Left renal cortex interstitium (tissue), 4 donors: ENCODE measurements at regions not wholly inside any gene's neighbourhood (a gene's known extent, or its start where the extent isn't known, plus 50 kb on each side); places are given as distances from the start of the nearest gene placed in this dataset.

Source experiments
- DNase-seq, 4 donors: peaks; one replicate each; pipeline ENCODE4 v3.0.0-alpha.2; 2013; ENCODE audit warnings: low read depth in 4 of 4, low spot score in 2 of 4, missing footprints in 1 of 4

DNA sequence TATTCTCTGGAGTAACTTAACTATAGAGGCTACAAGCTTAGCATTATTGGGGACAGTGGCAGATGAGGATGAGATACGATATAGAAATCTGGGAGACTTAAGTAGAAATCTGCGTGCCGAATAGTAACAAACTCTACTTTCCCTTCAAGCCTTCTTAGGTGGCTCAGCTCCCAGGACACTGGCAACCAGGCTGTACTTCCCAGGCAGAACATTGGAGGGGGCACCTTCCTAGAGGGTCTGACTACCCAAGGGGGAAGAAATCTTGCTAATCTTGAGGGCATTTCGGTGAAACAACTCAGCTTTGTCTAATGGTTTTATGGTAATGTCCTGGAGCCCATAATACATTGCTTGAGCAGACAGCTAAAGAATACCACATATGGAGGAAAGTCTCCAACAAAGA lies 126.2 kb upstream of the DTNA start:
- DNase-seq: no peak

GRCh38 chr18:34590503-34590902 lies 119.6 kb upstream of the DTNA start:
- DNase-seq: no peak

DNA sequence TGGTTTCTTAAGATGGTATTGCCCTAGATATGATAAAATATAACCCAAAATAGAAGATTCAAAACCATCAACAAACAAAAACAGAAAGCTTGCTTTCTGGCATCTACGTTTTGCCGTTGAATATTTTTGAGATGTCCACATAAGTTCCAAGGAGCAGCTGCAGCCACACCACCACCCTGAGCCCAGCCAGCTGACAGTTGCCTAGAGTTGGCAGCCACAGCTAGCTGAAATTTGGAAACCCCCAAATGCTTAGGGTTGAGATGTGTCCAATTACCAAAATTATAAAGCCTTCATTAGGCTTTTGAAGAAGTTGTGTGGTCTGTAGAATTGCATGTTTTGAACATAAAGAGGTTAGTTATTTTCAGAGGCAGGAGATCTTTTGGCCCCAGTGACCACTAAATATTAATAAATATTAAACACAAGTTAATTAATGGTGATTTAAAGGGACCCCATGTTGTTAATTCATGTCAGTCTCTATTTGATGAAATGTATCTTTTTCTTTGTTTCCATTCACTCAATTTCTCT lies 118.1 kb upstream of the DTNA start:
- no peak for DNase-seq

DNA sequence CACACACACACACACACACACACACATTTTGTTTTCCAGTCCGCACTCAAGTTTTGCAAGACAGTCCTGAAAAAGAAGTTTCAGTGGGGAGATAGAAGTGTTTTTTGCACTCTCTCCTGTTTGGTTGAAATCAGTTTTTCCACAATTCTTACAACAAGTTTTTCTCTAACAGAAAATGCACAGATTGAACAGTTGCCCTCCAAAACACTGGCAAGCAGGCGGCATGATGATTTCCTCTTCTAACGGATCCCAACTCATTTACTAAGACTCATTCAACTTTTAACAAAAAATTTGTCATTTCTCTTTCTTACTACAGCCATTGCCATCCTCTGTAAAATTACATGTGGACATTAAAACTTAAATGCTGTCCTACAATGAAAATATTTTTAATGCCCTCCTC lies 117.6 kb upstream of the DTNA start:
- no peak for DNase-seq

DNA sequence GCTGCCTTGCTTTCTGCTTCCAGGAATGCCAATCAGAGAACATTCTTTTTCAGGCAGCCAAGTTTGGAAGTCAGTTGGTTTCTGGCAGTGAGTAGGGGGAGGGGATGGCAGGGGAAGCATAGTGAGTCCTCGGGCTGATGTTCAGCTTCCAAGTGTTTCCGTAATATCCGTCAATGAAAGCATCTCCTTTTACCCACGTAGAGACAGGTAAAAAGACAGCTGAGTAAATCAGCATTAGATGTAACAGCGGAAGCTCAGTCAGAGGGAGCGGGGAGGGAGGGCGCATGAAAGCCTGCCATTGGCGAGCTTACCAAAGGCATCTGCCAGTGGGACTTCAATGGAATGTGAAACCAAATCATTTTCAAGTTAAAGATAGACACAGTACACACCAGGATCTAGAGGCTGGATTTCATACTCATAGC lies 117.1 kb upstream of the DTNA start:
- peak; percentile 18 to 29 (median 24) for DNase-seq

DNA sequence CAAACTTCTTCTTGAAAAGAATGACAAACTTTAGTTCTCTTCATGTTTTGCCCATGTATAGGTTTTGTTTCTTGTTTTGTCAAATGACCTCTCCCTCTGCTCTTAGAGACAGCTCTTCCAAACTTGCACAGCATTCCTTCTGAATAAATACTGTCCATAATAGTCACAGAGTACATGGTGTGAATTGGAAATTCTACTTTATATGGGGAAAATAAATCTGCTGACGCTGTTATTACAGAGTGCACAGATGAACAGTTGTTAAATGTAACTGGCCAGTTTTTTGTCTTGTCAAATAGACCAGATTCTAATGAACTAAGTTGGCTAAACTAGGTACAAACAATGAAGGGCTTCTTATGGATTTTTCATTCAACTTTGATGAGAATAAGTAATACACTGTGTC lies 115.8 kb upstream of the DTNA start:
- no peak for DNase-seq

- DNase-seq: no peak
These were observed 114.4 kb upstream of the DTNA start for GRCh38 chr18:34595690-34596089.

DNA sequence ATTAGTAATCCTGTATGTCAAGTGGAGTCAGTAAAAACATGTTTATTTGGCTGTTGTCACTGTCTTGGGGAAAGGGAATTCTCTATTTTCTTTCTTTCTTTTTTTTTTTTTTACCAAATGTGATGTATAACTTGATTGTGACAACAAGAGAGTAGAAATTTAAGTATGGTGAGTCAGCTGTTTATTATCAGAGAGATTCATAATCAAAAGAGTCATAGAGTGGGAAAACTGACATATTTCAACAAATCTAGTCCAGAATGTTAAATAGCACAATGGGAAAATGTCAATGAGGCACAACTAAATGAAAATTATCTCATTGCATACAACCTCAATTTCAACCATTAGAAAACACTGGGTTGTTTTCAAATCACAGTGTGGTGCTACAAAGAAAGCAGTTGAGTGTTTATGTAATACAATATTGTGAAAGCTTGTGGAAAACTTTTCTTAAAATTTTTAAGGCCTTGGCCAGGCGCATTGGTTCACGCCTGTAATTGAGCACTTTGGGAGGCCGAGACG lies 111.9 kb upstream of the DTNA start:
- DNase-seq: no peak

GRCh38 chr18:34600158-34600557 lies 109.9 kb upstream of the DTNA start:
- no peak for DNase-seq

- DNase-seq: no peak
These were observed 109.0 kb upstream of the DTNA start for GRCh38 chr18:34600874-34601656.

- DNase-seq: no peak
These were observed 105.5 kb upstream of the DTNA start for GRCh38 chr18:34604591-34604990.

GRCh38 chr18:34606851-34607250 lies 103.2 kb upstream of the DTNA start:
- DNase-seq: no peak

- no peak for DNase-seq
These were observed 102.0 kb upstream of the DTNA start for GRCh38 chr18:34608064-34608463.

GRCh38 chr18:34609986-34610648 lies 100.0 kb upstream of the DTNA start:
- DNase-seq: no peak

GRCh38 chr18:34611904-34612303 lies 98.2 kb upstream of the DTNA start:
- DNase-seq: no peak

DNA sequence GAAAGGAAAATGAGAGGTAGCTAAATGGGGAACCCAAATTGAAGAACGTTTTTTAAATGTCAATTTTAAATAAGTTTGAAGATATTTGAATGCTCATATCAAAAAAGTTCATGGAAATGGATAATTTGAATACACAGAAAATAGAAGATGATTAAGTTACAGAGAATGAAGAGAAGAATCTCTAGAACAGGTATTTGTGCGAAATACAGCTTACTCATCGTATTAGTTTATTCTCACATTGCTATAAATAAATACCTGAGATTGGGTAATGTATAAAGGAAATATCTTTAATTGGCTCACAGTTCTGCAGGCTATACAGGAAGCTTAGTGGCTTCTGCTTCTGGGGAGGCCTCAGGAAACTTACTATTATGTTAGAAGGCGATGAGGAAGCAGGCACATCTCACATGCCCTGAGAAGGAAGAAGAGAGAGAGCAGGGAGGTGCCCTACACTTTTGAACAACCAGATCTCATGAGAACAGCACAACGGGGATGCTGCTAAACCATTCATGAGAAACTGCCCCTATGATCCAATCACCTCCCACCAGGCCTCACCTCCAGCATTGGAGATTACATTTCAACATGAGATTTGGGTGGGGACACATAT lies 89.7 kb upstream of the DTNA start:
- DNase-seq: no peak

DNA sequence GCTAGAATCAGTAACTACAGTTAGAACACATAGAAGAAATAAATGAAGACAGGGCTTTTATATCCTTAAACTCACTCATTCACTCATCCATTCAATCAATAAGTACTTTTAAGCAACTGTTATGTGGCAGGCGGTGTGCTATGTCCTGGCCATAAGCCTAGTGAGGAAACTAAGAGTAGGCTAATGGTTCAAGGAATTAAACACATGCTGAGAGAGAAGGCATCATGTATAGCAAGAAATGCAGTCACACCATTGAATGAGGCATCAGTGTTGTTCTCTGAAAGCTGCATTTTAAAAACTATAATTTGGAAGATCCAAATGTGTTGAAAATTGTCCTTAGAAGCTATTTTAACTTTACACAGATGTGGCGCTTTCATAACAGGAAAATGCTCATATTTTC lies 86.5 kb upstream of the DTNA start:
- DNase-seq: no peak

- DNase-seq: no peak
These were observed 85.5 kb upstream of the DTNA start for GRCh38 chr18:34624551-34624950.

GRCh38 chr18:34626404-34627136 lies 83.5 kb upstream of the DTNA start:
- DNase-seq: no peak

GRCh38 chr18:34627137-34627920 lies 82.8 kb upstream of the DTNA start:
- DNase-seq: no peak
